Skin of body (tissue), 1 donor: ENCODE measurements at regions not wholly inside any gene's neighbourhood (a gene's known extent, or its start where the extent isn't known, plus 50 kb on each side); places are given as distances from the start of the nearest gene placed in this dataset.
"Not testable (repeated sequence)": the region's sequence is repeated elsewhere in the genome, so short reads cannot be mapped to it uniquely, and the experiment has no call there.

ENCODE experiments used
- DNase-seq: peaks from one replicate; lab custom pipeline; 2025; lab: John Stamatoyannopoulos, UW

- DNase-seq: no peak
Observed at GRCh38 chr4:167811958-167812357, 280.4 kb upstream of the ANXA10 start.

- no peak for DNase-seq
Observed at GRCh38 chr4:167826281-167826680, 266.1 kb upstream of the ANXA10 start.

- no peak for DNase-seq
Observed at GRCh38 chr4:167831855-167832254, 260.5 kb upstream of the ANXA10 start.

- DNase-seq: no peak
Observed at GRCh38 chr4:167838686-167839085, 253.7 kb upstream of the ANXA10 start.

GRCh38 chr4:167842487-167842886 is 249.8 kb upstream of the ANXA10 start:
- no peak for DNase-seq

- no peak for DNase-seq
Observed at GRCh38 chr4:167854881-167855280, 237.5 kb upstream of the ANXA10 start.

- DNase-seq: not testable (repeated sequence)
Observed at GRCh38 chr4:167858127-167858526, 234.2 kb upstream of the ANXA10 start.

GRCh38 chr4:167867191-167867590 is 225.1 kb upstream of the ANXA10 start:
- no peak for DNase-seq

GRCh38 chr4:167868163-167868562 is 224.2 kb upstream of the ANXA10 start:
- DNase-seq: no peak

- no peak for DNase-seq
Observed at GRCh38 chr4:167873496-167873895, 218.8 kb upstream of the ANXA10 start.

GRCh38 chr4:167876091-167876490 is 216.2 kb upstream of the ANXA10 start:
- not testable (repeated sequence) for DNase-seq

- DNase-seq: not testable (repeated sequence)
Observed at GRCh38 chr4:167877826-167878225, 214.5 kb upstream of the ANXA10 start.

- DNase-seq: peak; percentile 23
Observed at GRCh38 chr4:167883266-167883665, 209.1 kb upstream of the ANXA10 start.

GRCh38 chr4:167885071-167885470 is 207.3 kb upstream of the ANXA10 start:
- DNase-seq: no peak

- no peak for DNase-seq
Observed at GRCh38 chr4:167885872-167886271, 206.5 kb upstream of the ANXA10 start.

- DNase-seq: no peak
Observed at GRCh38 chr4:167887726-167888125, 204.6 kb upstream of the ANXA10 start.

- no peak for DNase-seq
Observed at GRCh38 chr4:167890226-167890625, 202.1 kb upstream of the ANXA10 start.

- DNase-seq: peak; percentile 8
Observed at GRCh38 chr4:167893531-167893930, 198.8 kb upstream of the ANXA10 start.

- not testable (repeated sequence) for DNase-seq
Observed at GRCh38 chr4:167896260-167896659, 196.1 kb upstream of the ANXA10 start.

- no peak for DNase-seq
Observed at GRCh38 chr4:167897116-167897515, 195.2 kb upstream of the ANXA10 start.

GRCh38 chr4:167903291-167903721 is 189.0 kb upstream of the ANXA10 start:
- no peak for DNase-seq

GRCh38 chr4:167906851-167907250 is 185.5 kb upstream of the ANXA10 start:
- DNase-seq: no peak

GRCh38 chr4:167908816-167909215 is 183.5 kb upstream of the ANXA10 start:
- DNase-seq: no peak

- not testable (repeated sequence) for DNase-seq
Observed at GRCh38 chr4:167912535-167912934, 179.8 kb upstream of the ANXA10 start.
